Keratinocyte (primary cell): ENCODE measurements at regions not wholly inside any gene's neighbourhood (a gene's known extent, or its start where the extent isn't known, plus 50 kb on each side); places are given as distances from the start of the nearest gene placed in this dataset.
"Not testable (repeated sequence)": the region's sequence is repeated elsewhere in the genome, so short reads cannot be mapped to it uniquely, and the experiment has no call there.

Experiments
- CTCF ChIP-seq, 3 experiments: IDR thresholded peaks in 1 of 3; conservative IDR thresholded peaks in 1 of 3; optimal IDR thresholded peaks in 1 of 3; 2 replicates in 2 of 3; 3 replicates in 1 of 3; pipeline versions ENCODE3 to v1.5.1; 2011; ENCODE audit warnings: low read length in 3 of 3, mild to moderate bottlenecking in 3 of 3, moderate library complexity in 2 of 3, control low read depth in 1 of 3, inconsistent platforms in 1 of 3; ENCODE audit not compliant: insufficient read depth in 2 of 3; ENCODE audit errors: extremely low read depth in 1 of 3
- EZH2 ChIP-seq: IDR thresholded peaks from one replicate; pipeline ENCODE4 v1.6.1; 2012; ENCODE audit warnings: inconsistent platforms, mild to moderate bottlenecking, low read length, moderate library complexity

- TF ChIP-seq EZH2; CTCF (optimal IDR thresholded peaks at IDR 0.05 in 1 of 3, IDR thresholded peaks at IDR 0.05 in 1 of 3, conservative IDR thresholded peaks at IDR 0.05 in 1 of 3; ENCODE audit: extremely low read depth in 1 of 3, insufficient read depth in 2 of 3, low read length in 3 of 3): not testable (repeated sequence)
These were observed 73.1 kb upstream of the SEM1 start for GRCh38 chr7:96782686-96783298.
